HG03520 (cell line): ENCODE measurements at regions not wholly inside any gene's neighbourhood (a gene's known extent, or its start where the extent isn't known, plus 50 kb on each side); places are given as distances from the start of the nearest gene placed in this dataset.
"Not testable (repeated sequence)": the region's sequence is repeated elsewhere in the genome, so short reads cannot be mapped to it uniquely, and the experiment has no call there.

Experiments
- ATAC-seq: cut with Tn5 transposase; IDR thresholded peaks from one replicate; pipeline ENCODE4 v1.9.1; 2021; ENCODE audit warnings: mild to moderate bottlenecking, moderate library complexity; ENCODE audit not compliant: unreplicated experiment

DNA sequence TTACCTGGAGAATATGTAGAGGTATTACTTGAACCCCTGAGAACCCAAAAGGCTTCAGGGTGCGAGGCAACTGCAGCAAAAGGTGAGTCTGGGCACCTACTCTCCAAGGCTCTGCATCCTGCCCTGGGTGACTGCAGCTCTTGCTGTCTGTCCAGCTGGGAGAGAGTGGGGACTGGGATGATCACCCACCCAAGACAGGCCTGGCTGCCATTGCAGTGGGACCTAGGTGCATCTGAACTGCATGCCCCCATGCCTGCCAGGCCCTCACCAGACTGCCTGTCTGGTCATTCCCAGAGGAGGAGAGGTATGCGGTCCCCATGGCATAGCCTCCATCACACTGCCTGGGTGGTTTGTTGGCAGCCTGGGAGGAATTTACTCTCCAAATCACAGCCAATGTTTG lies 563.9 kb downstream of the TFAP2A start:
- no peak for ATAC-seq

DNA sequence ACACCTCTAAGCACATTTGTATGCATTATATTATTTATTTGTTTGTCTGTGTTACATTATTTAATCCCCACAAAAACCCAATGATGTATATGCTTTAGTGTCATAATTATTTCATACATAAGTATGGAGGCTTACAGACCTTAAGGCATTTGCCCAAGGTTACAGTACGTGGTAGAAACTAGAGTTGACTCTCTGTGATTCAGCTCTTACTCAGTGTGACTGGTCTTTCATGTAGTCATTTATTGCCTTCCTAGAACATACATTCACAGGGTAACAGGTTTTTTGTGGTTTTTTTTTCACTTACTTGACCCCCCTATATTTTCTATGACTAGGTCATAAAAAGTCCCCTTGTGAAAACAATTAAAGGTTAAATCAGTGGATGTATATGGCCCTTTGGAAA lies 566.8 kb downstream of the TFAP2A start:
- no peak for ATAC-seq

- no peak for ATAC-seq
Observed at GRCh38 chr6:9841886-9842725, 572.8 kb downstream of the TFAP2A start.

DNA sequence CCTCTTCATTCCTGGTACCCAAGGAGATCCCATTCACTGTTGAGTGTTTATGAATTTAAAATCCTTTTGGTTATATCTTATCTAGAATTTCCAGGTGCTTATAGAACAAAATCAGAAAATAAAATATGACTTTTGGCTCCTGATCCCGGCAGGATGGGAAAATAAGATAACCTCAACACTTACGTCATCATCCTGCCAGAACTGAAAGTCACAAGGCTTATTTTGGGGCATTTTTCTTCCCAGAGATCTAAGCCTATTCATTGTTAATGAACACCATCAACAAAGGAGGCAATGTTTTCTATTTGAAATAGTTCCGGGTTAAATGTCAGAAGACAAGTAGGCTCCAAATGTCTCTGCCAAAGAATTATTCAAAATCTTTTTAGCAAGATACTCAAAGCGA lies 580.6 kb downstream of the TFAP2A start:
- no peak for ATAC-seq

DNA sequence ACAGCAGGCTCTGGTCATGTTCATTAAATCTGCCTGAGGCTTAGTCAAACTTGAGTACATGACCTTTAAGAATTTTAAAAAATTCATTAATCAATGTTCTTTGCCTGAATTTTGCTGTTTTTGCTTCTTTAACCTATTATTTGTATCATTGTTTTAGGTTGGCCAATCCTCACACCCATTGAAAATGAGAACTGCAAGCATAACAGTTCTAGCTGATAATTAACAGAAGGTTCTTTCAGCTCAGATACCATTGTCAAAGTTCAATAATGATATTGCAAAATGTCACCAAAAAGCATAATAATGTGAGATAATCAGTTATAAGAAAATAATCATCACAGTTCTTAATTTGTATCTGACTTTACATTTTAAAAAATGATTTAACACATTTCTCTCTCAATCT lies 583.1 kb downstream of the TFAP2A start:
- no peak for ATAC-seq

DNA sequence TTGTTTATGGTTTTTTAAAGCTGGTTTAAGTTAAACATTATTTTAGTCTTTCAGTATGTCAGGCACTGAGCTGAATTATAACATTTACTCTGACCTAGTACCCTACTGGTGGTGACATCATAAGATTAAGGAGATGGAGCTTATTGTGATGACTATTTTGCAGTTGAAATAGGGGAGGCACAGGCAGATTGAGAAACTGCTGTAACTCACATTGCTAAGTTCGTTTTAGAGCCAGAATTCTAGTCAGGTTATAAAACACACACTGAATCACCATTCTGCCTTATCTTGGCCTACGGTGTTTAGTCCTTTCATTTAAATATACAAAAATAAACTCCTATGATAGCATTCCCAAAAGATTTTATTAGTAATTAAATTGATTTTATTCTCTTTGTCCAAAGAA lies 584.1 kb downstream of the TFAP2A start:
- no peak for ATAC-seq

- no peak for ATAC-seq
Observed at GRCh38 chr6:9825526-9825925, 589.3 kb downstream of the TFAP2A start.

DNA sequence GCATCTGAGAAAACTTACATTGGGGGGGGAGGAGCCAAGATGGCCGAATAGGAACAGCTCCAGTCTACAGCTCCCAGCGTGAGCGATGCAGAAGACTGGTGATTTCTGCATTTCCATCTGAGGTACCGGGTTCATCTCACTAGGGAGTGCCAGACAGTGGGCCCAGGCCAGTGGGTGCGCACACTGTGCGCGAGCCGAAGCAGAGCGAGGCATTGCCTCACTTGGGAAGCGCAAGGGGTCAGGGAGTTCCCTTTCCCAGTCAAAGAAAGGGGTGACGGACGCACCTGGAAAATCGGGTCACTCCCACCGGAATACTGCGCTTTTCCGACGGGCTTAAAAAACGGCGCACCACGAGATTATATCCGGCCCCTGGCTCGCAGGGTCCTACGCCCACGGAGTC lies 604.1 kb downstream of the TFAP2A start:
- not testable (repeated sequence) for ATAC-seq

DNA sequence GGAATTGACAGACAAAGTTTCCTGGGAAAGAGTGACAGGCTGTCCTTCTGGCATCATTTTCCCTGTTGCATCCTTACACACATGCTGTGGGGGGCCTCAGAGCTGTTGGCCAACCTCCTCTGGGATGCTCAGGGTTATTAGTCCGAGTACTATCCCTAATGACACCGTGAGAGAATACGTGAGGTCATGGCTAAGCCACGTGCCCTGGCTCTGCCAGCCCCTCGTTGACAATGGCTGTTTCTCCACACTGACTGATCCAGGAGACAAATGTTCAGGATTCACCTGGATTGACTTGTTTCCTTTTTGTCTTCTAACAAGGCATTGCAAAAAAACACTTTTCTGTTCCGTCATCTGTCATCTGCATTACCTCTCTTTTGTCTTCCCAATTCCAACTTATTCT lies 604.6 kb downstream of the TFAP2A start:
- ATAC-seq = no peak

DNA sequence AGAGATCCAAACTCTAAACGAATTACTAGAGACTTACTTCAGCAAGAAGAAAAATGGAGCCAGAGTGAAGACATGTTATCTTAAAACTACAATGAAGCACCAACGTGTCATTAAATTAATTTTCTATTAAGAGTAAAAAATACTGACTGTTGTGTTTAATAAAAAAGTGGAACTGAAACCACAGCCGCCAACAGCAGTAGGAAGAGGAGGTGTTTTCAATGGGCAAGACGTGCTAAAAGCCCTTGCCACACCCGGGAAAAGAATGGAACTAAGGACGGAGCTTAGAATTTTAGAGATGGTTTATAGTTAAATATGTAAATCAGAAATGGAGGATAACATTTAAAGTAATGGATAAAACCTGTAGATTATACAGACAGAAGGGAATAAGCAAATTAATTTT lies 608.7 kb downstream of the TFAP2A start:
- ATAC-seq = no peak

DNA sequence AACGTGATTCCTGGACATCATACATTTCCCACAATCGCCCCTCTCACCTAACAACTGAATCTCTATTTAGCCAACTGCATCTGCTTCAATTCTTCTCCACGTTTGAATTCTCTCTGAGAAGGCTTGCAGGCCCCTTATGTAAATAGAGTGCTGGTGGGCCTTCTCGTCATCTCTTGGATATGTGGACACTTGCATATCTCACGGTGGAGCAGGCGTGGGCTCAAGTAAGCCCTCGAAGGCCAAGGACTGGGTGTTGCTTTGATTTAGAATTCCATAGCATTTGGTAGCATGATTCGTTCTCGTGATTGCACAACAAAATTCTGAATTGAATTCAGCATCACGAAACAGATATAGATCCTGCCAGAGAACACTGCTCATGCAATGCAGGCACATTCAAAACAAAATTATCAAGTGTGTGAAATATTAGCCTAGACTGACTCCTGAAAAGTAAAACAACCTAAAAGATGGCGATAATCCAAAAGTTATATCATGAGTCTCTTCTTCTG lies 613.6 kb downstream of the TFAP2A start:
- no peak for ATAC-seq

- no peak for ATAC-seq
Observed at GRCh38 chr6:9799582-9799981, 615.3 kb downstream of the TFAP2A start.

DNA sequence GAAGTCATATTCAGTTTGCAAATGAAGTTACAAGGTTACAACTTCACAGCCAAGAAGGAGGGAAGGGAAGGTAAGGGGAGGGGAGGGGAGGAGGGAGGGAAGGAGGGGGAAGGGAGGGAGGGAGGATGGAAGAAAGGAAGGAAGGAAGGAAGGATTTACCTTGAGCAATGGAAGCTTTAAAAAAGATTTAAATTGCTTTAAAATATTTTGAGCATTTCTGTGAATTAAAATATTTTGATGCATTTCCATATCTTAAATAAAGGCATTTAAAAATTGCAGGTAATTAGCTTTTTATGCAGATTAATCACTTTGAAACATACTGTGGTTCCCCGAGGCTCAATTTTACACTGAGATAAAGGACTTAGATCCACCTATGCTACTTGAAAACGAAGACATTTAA lies 618.0 kb downstream of the TFAP2A start:
- ATAC-seq = no peak

DNA sequence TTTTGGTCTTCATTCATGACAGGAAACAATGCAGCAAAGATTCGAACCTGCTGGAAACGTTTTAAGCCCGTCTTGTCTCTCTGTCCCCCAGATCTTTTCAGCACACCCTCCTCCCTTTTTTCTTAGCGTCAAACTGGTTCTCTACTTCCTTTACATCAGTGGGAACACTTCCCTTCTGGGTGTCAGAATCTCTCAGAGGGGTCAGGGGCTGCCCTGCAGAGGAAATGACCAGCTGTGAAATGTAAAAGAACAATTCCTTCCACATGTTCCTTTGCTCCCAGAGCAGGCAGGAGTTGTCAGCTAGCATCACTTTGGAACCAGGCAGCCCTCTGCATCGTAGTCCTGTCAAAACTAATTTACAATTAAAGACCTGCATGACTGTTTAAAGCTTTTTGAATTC lies 619.0 kb downstream of the TFAP2A start:
- no peak for ATAC-seq

- ATAC-seq = no peak
Observed at GRCh38 chr6:9789201-9789600, 625.7 kb downstream of the TFAP2A start.

GRCh38 chr6:9784786-9785185 lies 630.1 kb downstream of the TFAP2A start:
- ATAC-seq = no peak

DNA sequence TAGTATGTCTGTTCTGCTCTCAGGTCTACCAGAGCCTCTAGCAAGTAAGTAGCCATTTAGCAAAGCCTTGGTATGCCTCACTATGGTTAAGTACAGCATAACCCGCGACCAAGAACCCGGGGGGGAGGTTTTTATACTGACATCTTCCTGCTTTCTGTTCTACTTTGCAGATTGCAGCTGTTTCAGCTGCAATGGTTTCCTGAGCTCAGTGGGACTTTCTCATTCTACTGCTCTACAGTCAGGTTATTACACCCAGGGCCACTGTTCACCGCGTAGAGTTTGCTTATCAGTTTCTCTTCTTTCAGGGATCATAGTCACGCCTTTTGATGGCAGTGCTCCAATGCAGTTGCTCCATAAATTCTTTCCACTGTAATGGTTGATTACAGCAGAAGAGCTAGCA lies 631.3 kb downstream of the TFAP2A start:
- no peak for ATAC-seq

GRCh38 chr6:9766240-9766915 lies 648.5 kb downstream of the TFAP2A start:
- no peak for ATAC-seq

GRCh38 chr6:9761220-9761619 lies 653.7 kb downstream of the TFAP2A start:
- ATAC-seq = no peak

- ATAC-seq = no peak
Observed at GRCh38 chr6:9754515-9754914, 660.4 kb downstream of the TFAP2A start.

DNA sequence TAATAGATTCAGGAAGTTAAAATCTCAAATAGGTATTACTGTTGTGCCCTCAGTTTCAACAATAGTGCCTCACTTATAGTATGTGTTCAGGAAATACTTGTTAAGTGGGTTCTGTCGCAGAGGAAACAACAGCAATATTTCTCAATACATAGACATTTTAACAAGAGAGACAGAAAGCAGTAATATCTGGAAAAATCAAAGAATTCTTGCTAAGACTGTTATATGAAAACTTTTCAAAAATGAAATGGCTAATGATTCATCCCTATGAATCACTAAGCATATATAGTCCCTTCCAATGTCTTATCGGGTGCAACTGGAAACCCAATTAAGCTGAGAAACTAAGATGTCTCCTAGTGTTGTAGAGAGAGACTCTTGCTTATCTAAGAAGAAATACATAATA lies 668.9 kb downstream of the TFAP2A start:
- no peak for ATAC-seq

GRCh38 chr6:9745476-9745875 lies 669.4 kb downstream of the TFAP2A start:
- ATAC-seq = no peak
